Calu3 (cell line): ENCODE measurements at regions not wholly inside any gene's neighbourhood (a gene's known extent, or its start where the extent isn't known, plus 50 kb on each side); places are given as distances from the start of the nearest gene placed in this dataset.
"Not testable (repeated sequence)": the region's sequence is repeated elsewhere in the genome, so short reads cannot be mapped to it uniquely, and the experiment has no call there.

Source experiments
- BruUV-seq: library from RNA; stranded (reverse); fragments of 400-500 nt; replicated peaks from 2 replicates; lab custom pipeline; 2021; lab: Mats Ljungman, UMichigan
- CTCF ChIA-PET: fragments of 300-600 bp; sonication (Branson Sonifier 250); formaldehyde crosslinking; loops from one replicate; lab custom pipeline; 2022; ENCODE audit warnings: antibody characterized with exemption; lab: Charles Lee
- DNase-seq: peaks from one replicate; pipeline ENCODE4 v3.0.0; 2022
- H3K27ac Mint-ChIP-seq: one replicate; pipeline ENCODE4 v1.8.0; 2022; ENCODE audit warnings: mixed read lengths; ENCODE audit not compliant: unreplicated experiment
- H3K27me3 Mint-ChIP-seq: one replicate; pipeline ENCODE4 v1.8.0; 2022; ENCODE audit warnings: mixed read lengths; ENCODE audit not compliant: unreplicated experiment
- H3K36me3 Mint-ChIP-seq: one replicate; pipeline ENCODE4 v1.8.0; 2022; ENCODE audit warnings: mild to moderate bottlenecking, moderate library complexity, mixed read lengths; ENCODE audit not compliant: insufficient read depth, unreplicated experiment
- H3K4me1 Mint-ChIP-seq: one replicate; pipeline ENCODE4 v1.8.0; 2022; ENCODE audit warnings: mild to moderate bottlenecking, low read depth, mixed read lengths; ENCODE audit not compliant: unreplicated experiment
- H3K4me3 Mint-ChIP-seq: one replicate; pipeline ENCODE4 v1.8.0; 2022; ENCODE audit warnings: mild to moderate bottlenecking, low read depth, moderate library complexity, mixed read lengths; ENCODE audit not compliant: unreplicated experiment
- H3K9me3 Mint-ChIP-seq: one replicate; pipeline ENCODE4 v1.8.0; 2022; ENCODE audit warnings: low read depth, mixed read lengths; ENCODE audit not compliant: unreplicated experiment
- CTCF ChIP-seq: fragments of 200-600 bp; IDR thresholded peaks from one replicate; pipeline ENCODE4 v1.8.0; 2022; ENCODE audit warnings: antibody characterized with exemption; ENCODE audit not compliant: unreplicated experiment
- intact Hi-C: fragments of 100-400 bp; cut with micrococcal nuclease; formaldehyde crosslinking; loops from one replicate; pipeline ENCODE4 v1.10.0; 2022; ENCODE audit not compliant: unreplicated experiment

- Mint-ChIP-seq H3K9me3 (peaks cover 4% of the 10 kb centered on the region), H3K27me3 (no peaks in the 10 kb centered on the region), H3K27ac (no peak overlapping the region), H3K4me3 (no peak overlapping the region), H3K4me1 (no peaks in the 10 kb centered on the region), H3K36me3 (no peaks in the 10 kb centered on the region)
- intact Hi-C loops = loop anchor here (10.0 kb wide), 1 partner anchor 1513 kb away; no protein-coding TSS in a partner anchor
- TF ChIP-seq CTCF = no peak
- CTCF ChIA-PET = no interaction called here
- no peak for DNase-seq
- BruUV-seq = no TSS peak
These were observed 165.5 kb downstream of the CPEB2 start for GRCh38 chr4:15167743-15168142.

GRCh38 chr4:15168759-15169158 is 166.5 kb downstream of the CPEB2 start:
- no peak for DNase-seq
- intact Hi-C loops = loop anchor here (10.0 kb wide), 1 partner anchor 1514 kb away; no protein-coding TSS in a partner anchor

DNA sequence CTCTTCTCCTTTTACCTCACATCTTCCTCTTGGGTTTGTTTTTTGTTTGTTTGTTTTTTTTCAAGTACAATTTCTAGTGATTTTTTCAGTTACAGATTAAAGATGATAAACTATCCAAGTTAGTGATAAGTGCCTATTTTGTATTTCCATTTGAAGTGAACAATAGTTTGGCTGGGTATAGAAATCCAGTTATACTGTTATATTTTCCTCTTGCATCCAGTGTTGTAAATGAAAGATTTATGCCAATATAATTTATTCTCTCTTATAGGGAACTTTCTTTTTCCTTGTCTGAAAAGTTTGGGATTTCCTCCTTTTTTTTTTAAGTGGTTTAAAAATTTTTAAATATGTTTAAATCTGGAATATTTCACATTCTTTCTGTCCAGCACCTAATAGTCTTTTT is 169.4 kb downstream of the CPEB2 start:
- Mint-ChIP-seq H3K27ac (no peak overlapping the region), H3K36me3 (no peaks in the 10 kb centered on the region), H3K27me3 (no peaks in the 10 kb centered on the region), H3K4me1 (no peaks in the 10 kb centered on the region), H3K9me3 (peaks cover 4% of the 10 kb centered on the region), H3K4me3 (no peak overlapping the region)
- no peak for TF ChIP-seq CTCF
- BruUV-seq = no TSS peak
- CTCF ChIA-PET = interaction anchor here (0.7 kb wide), 1 partner anchor 283 kb away, joined by 4 read pairs; no protein-coding TSS in a partner anchor
- no peak for DNase-seq
- intact Hi-C loops = no loop called here

More at GRCh38 chr4:15168759-15169158, 166.5 kb downstream of the CPEB2 start:
- H3K4me1 Mint-ChIP-seq = no peaks in the 10 kb centered on the region
- no peak overlapping the region for H3K27ac Mint-ChIP-seq
- no peaks in the 10 kb centered on the region for H3K36me3 Mint-ChIP-seq
- no TSS peak for BruUV-seq
- no peaks in the 10 kb centered on the region for H3K27me3 Mint-ChIP-seq
- CTCF ChIA-PET = interaction anchor here (0.6 to 0.7 kb wide), 2 partner anchors 16 to 811 kb away, joined by 3 to 5 read pairs; no protein-coding TSS in a partner anchor
- no peak overlapping the region for H3K4me3 Mint-ChIP-seq
- no peak for TF ChIP-seq CTCF
- peaks cover 4% of the 10 kb centered on the region for H3K9me3 Mint-ChIP-seq

DNA sequence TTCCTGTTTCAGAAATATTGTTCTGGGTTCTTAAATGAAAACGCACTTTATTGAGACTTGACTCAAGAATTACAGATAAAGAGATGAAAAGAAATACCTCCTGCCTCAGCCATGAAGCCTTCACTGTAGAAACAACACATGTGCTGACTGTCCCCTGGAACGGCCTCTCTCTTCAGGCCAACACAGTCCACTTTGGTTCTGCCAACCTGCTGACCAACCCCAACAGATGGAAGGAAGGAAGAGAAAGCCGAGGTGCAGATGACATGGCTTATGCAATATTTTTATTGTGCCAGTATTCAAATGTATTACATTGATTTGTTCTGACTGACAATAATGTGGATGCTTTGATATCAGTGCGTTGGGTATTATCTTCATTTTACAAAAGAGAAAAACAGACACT is 171.0 kb downstream of the CPEB2 start:
- no peaks in the 10 kb centered on the region for H3K4me1 Mint-ChIP-seq
- H3K36me3 Mint-ChIP-seq = no peaks in the 10 kb centered on the region
- no peak overlapping the region for H3K4me3 Mint-ChIP-seq
- DNase-seq = no peak
- H3K27me3 Mint-ChIP-seq = no peaks in the 10 kb centered on the region
- CTCF ChIA-PET = no interaction called here
- intact Hi-C loops = no loop called here
- BruUV-seq = no TSS peak
- H3K27ac Mint-ChIP-seq = no peak overlapping the region
- no peak for TF ChIP-seq CTCF
- peaks cover 4% of the 10 kb centered on the region for H3K9me3 Mint-ChIP-seq

DNA sequence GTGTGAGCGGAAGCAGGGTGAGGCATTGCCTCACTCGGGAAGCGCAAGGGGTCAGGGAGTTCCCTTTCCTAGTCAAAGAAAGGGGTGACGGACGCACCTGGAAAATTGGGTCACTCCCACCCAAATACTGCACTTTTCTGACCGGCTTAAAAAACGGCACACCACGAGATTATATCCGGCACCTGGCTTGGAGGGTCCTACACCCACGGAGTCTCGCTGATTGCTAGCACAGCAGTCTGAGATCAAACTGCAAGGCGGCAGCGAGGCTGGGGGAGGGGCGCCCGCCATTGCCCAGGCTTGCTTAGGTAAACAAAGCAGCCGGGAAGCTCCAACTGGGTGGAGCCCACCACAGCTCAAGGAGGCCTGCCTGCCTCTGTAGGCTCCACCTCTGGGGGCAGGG is 171.9 kb downstream of the CPEB2 start:
- H3K27ac Mint-ChIP-seq, DNase-seq, intact Hi-C loops, H3K4me3 Mint-ChIP-seq, H3K9me3 Mint-ChIP-seq, H3K36me3 Mint-ChIP-seq, H3K4me1 Mint-ChIP-seq, H3K27me3 Mint-ChIP-seq, BruUV-seq, CTCF ChIA-PET: not testable (repeated sequence)

- BruUV-seq, H3K27ac Mint-ChIP-seq, H3K9me3 Mint-ChIP-seq, H3K36me3 Mint-ChIP-seq, CTCF ChIA-PET, H3K27me3 Mint-ChIP-seq, intact Hi-C loops, H3K4me3 Mint-ChIP-seq, H3K4me1 Mint-ChIP-seq, DNase-seq: not testable (repeated sequence)
These were observed 177.6 kb downstream of the CPEB2 start for GRCh38 chr4:15179842-15180241.
